ENCODE measurements at regions not wholly inside any gene's neighbourhood (a gene's known extent, or its start where the extent isn't known, plus 50 kb on each side); places are given as distances from the start of the nearest gene placed in this dataset.

DNA sequence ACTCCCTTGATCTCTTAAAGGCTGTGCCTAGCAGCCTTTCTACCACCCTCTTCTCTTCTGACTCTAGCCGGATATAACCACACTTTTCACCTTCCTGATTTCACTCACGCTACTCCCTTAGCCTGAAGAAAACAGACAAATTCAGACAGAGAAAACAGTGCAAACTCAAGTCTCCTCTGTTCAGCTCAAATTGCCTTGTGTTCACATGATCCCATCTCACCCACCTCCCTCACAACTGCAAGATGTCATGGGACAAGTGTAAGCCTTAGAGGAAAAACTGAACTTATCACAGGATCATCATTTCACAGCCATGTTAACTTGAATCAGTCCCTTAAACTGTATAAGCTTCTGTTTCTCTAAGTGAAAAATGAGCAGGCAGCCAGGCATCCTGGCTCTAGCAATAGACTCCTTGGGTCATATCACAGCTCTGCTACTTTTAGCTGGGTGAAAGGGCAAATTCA lies 66.5 kb upstream of the TENT5A start:
- no peak overlapping the region for H3K4me3 ChIP-seq (ENCODE audit: low read depth, low read length)
- TF ChIP-seq, protein P1, sequence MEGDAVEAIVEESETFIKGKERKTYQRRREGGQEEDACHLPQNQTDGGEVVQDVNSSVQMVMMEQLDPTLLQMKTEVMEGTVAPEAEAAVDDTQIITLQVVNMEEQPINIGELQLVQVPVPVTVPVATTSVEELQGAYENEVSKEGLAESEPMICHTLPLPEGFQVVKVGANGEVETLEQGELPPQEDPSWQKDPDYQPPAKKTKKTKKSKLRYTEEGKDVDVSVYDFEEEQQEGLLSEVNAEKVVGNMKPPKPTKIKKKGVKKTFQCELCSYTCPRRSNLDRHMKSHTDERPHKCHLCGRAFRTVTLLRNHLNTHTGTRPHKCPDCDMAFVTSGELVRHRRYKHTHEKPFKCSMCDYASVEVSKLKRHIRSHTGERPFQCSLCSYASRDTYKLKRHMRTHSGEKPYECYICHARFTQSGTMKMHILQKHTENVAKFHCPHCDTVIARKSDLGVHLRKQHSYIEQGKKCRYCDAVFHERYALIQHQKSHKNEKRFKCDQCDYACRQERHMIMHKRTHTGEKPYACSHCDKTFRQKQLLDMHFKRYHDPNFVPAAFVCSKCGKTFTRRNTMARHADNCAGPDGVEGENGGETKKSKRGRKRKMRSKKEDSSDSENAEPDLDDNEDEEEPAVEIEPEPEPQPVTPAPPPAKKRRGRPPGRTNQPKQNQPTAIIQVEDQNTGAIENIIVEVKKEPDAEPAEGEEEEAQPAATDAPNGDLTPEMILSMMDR (IDR thresholded peaks at IDR 0.05; ENCODE audit: borderline replicate concordance, insufficient read depth, low read depth, low read length) = no peak

DNA sequence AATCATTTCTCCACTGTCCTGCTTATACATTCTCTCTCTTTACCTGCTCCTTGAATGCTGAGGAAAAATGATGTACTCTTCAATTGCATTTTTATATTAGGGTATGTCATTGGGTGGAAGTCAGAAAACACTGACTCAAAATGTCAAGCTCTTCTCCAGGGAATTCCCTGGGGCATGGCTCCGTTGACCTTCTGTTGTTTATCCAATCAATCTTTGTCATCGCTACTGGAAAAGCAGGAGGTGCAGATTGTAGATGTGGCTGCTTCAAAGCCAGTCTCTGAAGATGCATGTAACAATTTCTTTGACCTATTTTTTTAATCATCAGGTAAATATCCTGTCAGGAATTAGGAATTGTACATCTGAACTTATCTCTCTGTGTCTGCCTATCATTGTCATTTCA lies 63.9 kb upstream of the TENT5A start:
- H3K4me3 ChIP-seq (ENCODE audit: low read depth, low read length) = no peak overlapping the region
- TF ChIP-seq, protein P1 (IDR thresholded peaks at IDR 0.05; ENCODE audit: borderline replicate concordance, insufficient read depth, low read depth, low read length) = no peak

GRCh38 chr6:81814370-81815076 lies 62.0 kb upstream of the TENT5A start:
- H3K4me3 ChIP-seq (ENCODE audit: low read depth, low read length) = no peak overlapping the region
- TF ChIP-seq, protein P1 (IDR thresholded peaks at IDR 0.05; ENCODE audit: borderline replicate concordance, insufficient read depth, low read depth, low read length) = no peak

DNA sequence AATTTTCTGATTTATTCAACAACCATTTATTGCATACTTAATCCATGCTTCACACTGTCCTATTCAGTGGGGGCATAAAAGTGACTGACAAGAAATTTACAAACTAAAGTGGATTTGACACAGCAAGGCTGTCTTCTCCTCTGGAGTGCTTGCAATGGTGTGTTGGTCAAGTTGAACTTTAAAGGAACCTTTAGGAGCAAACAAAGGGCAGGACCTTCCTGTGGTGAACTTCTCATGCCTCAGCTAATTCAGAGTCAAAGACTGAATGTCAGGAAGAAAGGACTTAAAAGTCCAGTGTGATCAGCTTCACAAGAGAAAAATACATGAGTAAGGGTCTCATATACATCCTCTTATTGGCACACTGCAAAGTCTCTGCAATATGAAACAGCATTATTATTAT lies 60.8 kb upstream of the TENT5A start:
- no peak overlapping the region for H3K4me3 ChIP-seq (ENCODE audit: low read depth, low read length)
- TF ChIP-seq, protein P1 (IDR thresholded peaks at IDR 0.05; ENCODE audit: borderline replicate concordance, insufficient read depth, low read depth, low read length) = no peak

DNA sequence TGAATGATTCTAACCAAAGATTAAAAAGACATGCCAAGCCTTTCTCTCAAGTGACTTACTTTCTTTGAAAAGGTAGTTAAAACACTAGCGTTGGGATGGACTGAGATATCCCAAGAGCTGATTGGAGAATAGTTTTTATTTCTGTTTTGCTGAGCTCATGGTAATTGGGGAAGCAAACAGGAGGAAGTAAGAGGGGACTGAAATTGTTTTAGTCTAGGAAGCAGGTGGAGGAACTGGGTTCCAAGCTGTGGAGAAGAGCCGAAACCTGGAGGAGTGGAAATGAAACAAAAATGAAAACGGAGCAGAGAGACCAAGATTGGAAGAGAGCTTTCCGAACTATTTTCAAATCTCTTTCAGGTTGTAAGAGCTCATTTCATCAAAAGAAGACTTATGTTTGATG lies 59.9 kb upstream of the TENT5A start:
- no peak overlapping the region for H3K4me3 ChIP-seq (ENCODE audit: low read depth, low read length)
- TF ChIP-seq, protein P1 (IDR thresholded peaks at IDR 0.05; ENCODE audit: borderline replicate concordance, insufficient read depth, low read depth, low read length) = no peak

- TF ChIP-seq, protein P1 (IDR thresholded peaks at IDR 0.05; ENCODE audit: borderline replicate concordance, insufficient read depth, low read depth, low read length) = no peak
- no peak overlapping the region for H3K4me3 ChIP-seq (ENCODE audit: low read depth, low read length)
Observed at GRCh38 chr6:81808851-81809570, 56.5 kb upstream of the TENT5A start.
